Breast epithelium (tissue), 4 donors: ENCODE measurements at regions not wholly inside any gene's neighbourhood (a gene's known extent, or its start where the extent isn't known, plus 50 kb on each side); places are given as distances from the start of the nearest gene placed in this dataset.

ENCODE experiments used
- DNase-seq, 2 donors: peaks; one replicate each; pipeline ENCODE4 v3.0.0-alpha.2; 2019; ENCODE audit warnings: low spot score in 2 of 2
- H3K27ac ChIP-seq, 2 donors: fragments of 200-600 bp; sonication (generic) in 1 of 2; one replicate each; pipeline ENCODE4 v1.5.1; 2016 to 2019; ENCODE audit warnings: mild to moderate bottlenecking in 1 of 2
- H3K27me3 ChIP-seq, 2 donors: fragments of 200-600 bp; sonication (generic) in 1 of 2; one replicate each; pipeline versions ENCODE4 v1.5.1 to v1.6.0; 2017 to 2019; ENCODE audit warnings: control low read depth in 1 of 2, mild to moderate bottlenecking in 1 of 2
- H3K36me3 ChIP-seq: fragments of 200-600 bp; one replicate; pipeline ENCODE4 v1.5.1; 2019
- H3K4me1 ChIP-seq, 2 donors: fragments of 200-600 bp; sonication (generic); one replicate each; pipeline ENCODE4 v1.5.1; 2016 to 2019; ENCODE audit warnings: control low read depth in 1 of 2
- H3K4me3 ChIP-seq, 3 donors: fragments of 200-600 bp; sonication (generic); 1 replicate in 2 of 3; 2 replicates in 1 of 3; pipeline ENCODE4 v1.5.1; 2016 to 2019; ENCODE audit warnings: mild to moderate bottlenecking in 3 of 3, moderate library complexity in 2 of 3
- H3K9me3 ChIP-seq, 2 donors: fragments of 200-600 bp; sonication (generic) in 1 of 2; one replicate each; pipeline ENCODE4 v1.5.1; 2016 to 2019; ENCODE audit warnings: control low read depth in 1 of 2
- CTCF ChIP-seq, 3 donors: fragments of 450-650 bp; IDR thresholded peaks; one replicate each; pipeline ENCODE4 v1.5.1; 2016 to 2017; ENCODE audit warnings: antibody characterized with exemption in 3 of 3, mild to moderate bottlenecking in 3 of 3, moderate library complexity in 3 of 3
- POLR2A ChIP-seq: fragments of 450-650 bp; IDR thresholded peaks from one replicate; pipeline ENCODE4 v1.6.1; 2016; ENCODE audit warnings: antibody characterized with exemption, mild to moderate bottlenecking, moderate library complexity
- POLR2AphosphoS5 ChIP-seq, 3 donors: sonication (generic); formaldehyde crosslinking; IDR thresholded peaks; one replicate each; pipeline ENCODE4 v1.6.1; 2017; ENCODE audit warnings: antibody characterized with exemption in 3 of 3
- intact Hi-C: fragments of 100-400 bp; cut with DNase I; formaldehyde crosslinking; loops from one replicate; pipeline ENCODE4 v1.15.1; 2023; ENCODE audit warnings: low total_unique reads

GRCh38 chr10:58990693-58991092 lies 185.8 kb upstream of the PHYHIPL start:
- no peak for DNase-seq
- TF ChIP-seq POLR2AphosphoS5 (IDR thresholded peaks at IDR 0.05) (no peak), CTCF (IDR thresholded peaks at IDR 0.05) (no peak), POLR2A (no peak)
- no peak overlapping the region for H3K27ac ChIP-seq
- H3K4me1 ChIP-seq: no peaks in the 10 kb centered on the region
- no peaks in the 10 kb centered on the region for H3K36me3 ChIP-seq
- no peak overlapping the region for H3K4me3 ChIP-seq
- H3K9me3 ChIP-seq: no peaks in the 10 kb centered on the region
- no peaks in the 10 kb centered on the region for H3K27me3 ChIP-seq
- intact Hi-C loops: no loop called here

GRCh38 chr10:58991856-58992255 lies 184.6 kb upstream of the PHYHIPL start:
- no peaks in the 10 kb centered on the region for H3K4me1 ChIP-seq
- H3K4me3 ChIP-seq: no peak overlapping the region
- TF ChIP-seq POLR2AphosphoS5 (IDR thresholded peaks at IDR 0.05) (no peak), POLR2A (no peak), CTCF (IDR thresholded peaks at IDR 0.05) (no peak)
- no peak for DNase-seq
- H3K36me3 ChIP-seq: no peaks in the 10 kb centered on the region
- no peak overlapping the region for H3K27ac ChIP-seq
- intact Hi-C loops: no loop called here
- no peaks in the 10 kb centered on the region for H3K9me3 ChIP-seq
- H3K27me3 ChIP-seq: no peaks in the 10 kb centered on the region

GRCh38 chr10:58992830-58993460 lies 183.5 kb upstream of the PHYHIPL start:
- TF ChIP-seq CTCF (IDR thresholded peaks at IDR 0.05) (no peak), POLR2AphosphoS5 (IDR thresholded peaks at IDR 0.05) (no peak), POLR2A (no peak)
- intact Hi-C loops: no loop called here
- no peaks in the 10 kb centered on the region for H3K27me3 ChIP-seq
- no peak overlapping the region for H3K27ac ChIP-seq
- DNase-seq: no peak
- no peaks in the 10 kb centered on the region for H3K36me3 ChIP-seq
- no peaks in the 10 kb centered on the region for H3K4me1 ChIP-seq
- H3K4me3 ChIP-seq: no peak overlapping the region
- H3K9me3 ChIP-seq: no peaks in the 10 kb centered on the region

GRCh38 chr10:58993480-58994221 lies 182.8 kb upstream of the PHYHIPL start:
- Histone ChIP-seq H3K4me1 (no peaks in the 10 kb centered on the region), H3K36me3 (no peaks in the 10 kb centered on the region), H3K27ac (no peak overlapping the region), H3K4me3 (no peak overlapping the region), H3K27me3 (no peaks in the 10 kb centered on the region), H3K9me3 (no peaks in the 10 kb centered on the region)
- DNase-seq: no peak
- intact Hi-C loops: no loop called here
- TF ChIP-seq CTCF (IDR thresholded peaks at IDR 0.05): no peak
- TF ChIP-seq POLR2A: no peak
- TF ChIP-seq POLR2AphosphoS5 (IDR thresholded peaks at IDR 0.05): no peak

GRCh38 chr10:58994226-58995057 lies 182.0 kb upstream of the PHYHIPL start:
- H3K27ac ChIP-seq: no peak overlapping the region
- no peaks in the 10 kb centered on the region for H3K4me1 ChIP-seq
- no peaks in the 10 kb centered on the region for H3K36me3 ChIP-seq
- DNase-seq: no peak
- intact Hi-C loops: no loop called here
- H3K27me3 ChIP-seq: no peaks in the 10 kb centered on the region
- TF ChIP-seq POLR2A (no peak), CTCF (IDR thresholded peaks at IDR 0.05) (no peak), POLR2AphosphoS5 (IDR thresholded peaks at IDR 0.05) (no peak)
- no peak overlapping the region for H3K4me3 ChIP-seq
- no peaks in the 10 kb centered on the region for H3K9me3 ChIP-seq
